PC-3 (cell line): ENCODE measurements at regions not wholly inside any gene's neighbourhood (a gene's known extent, or its start where the extent isn't known, plus 50 kb on each side); places are given as distances from the start of the nearest gene placed in this dataset.

Source experiments
- ATAC-seq: fragments of 200-7000 bp; cut with Tn5 transposase; 2 replicates; pipeline ENCODE4 v1.9.1; 2020; ENCODE audit warnings: mild to moderate bottlenecking, moderate library complexity
- BruUV-seq: library from RNA; stranded (reverse); fragments of 400-500 nt; replicated peaks from 2 replicates; lab custom pipeline; 2021; lab: Mats Ljungman, UMichigan
- CTCF ChIA-PET: fragments of 300-600 bp; sonication (Branson Sonifier 250); formaldehyde crosslinking; loops from one replicate; lab custom pipeline; 2022; ENCODE audit warnings: antibody characterized with exemption; lab: Charles Lee
- POLR2A ChIA-PET: fragments of 300-600 bp; sonication (Branson Sonifier 250); formaldehyde crosslinking; loops from one replicate; lab custom pipeline; 2022; ENCODE audit warnings: antibody characterized with exemption; ENCODE audit not compliant: unreplicated experiment; lab: Charles Lee
- DNase-seq: peaks from one replicate; pipeline ENCODE4 v3.0.0-alpha.2; 2015
- H2AFZ ChIP-seq: fragments of 300-600 bp; sonication (generic); 2 replicates; pipeline ENCODE4 v1.6.0; 2016; ENCODE audit warnings: antibody characterized with exemption, low read length
- H3F3A ChIP-seq: fragments of 300-600 bp; sonication (generic); one replicate; pipeline ENCODE4 v1.6.0; 2017; ENCODE audit warnings: antibody characterized with exemption, low read length, control low read depth, mild to moderate bottlenecking; ENCODE audit not compliant: unreplicated experiment
- H3K27ac ChIP-seq: fragments of 300-600 bp; sonication (generic); 2 replicates; pipeline ENCODE4 v1.5.1; 2016; ENCODE audit warnings: mild to moderate bottlenecking, low read length
- H3K27me3 ChIP-seq: fragments of 300-600 bp; sonication (generic); 2 replicates; pipeline ENCODE4 v1.6.1; 2016; ENCODE audit warnings: low read length, mixed read lengths
- H3K36me3 ChIP-seq: fragments of 300-600 bp; sonication (generic); 2 replicates; pipeline ENCODE4 v1.6.1; 2016; ENCODE audit warnings: low read depth, mixed run types, low read length, mixed read lengths
- H3K4me1 ChIP-seq: fragments of 300-600 bp; sonication (generic); 2 replicates; pipeline ENCODE4 v1.5.1; 2016; ENCODE audit warnings: low read length; ENCODE audit not compliant: insufficient read depth
- H3K4me2 ChIP-seq: fragments of 300-600 bp; sonication (generic); 2 replicates; pipeline ENCODE4 v1.6.0; 2016; ENCODE audit warnings: low read length
- H3K4me3 ChIP-seq: fragments of 300-600 bp; sonication (generic); 2 replicates; pipeline ENCODE4 v1.5.1; 2016; ENCODE audit warnings: mild to moderate bottlenecking, low read length, mixed read lengths
- H3K79me2 ChIP-seq: fragments of 300-600 bp; sonication (generic); 2 replicates; pipeline ENCODE4 v1.6.1; 2017; ENCODE audit warnings: low read length, mixed read lengths
- H3K9ac ChIP-seq: fragments of 300-600 bp; sonication (generic); 2 replicates; pipeline ENCODE4 v1.6.0; 2016; ENCODE audit warnings: mild to moderate bottlenecking, low read length
- H3K9me2 ChIP-seq: fragments of 300-600 bp; sonication (generic); replicated peaks from 2 replicates; pipeline ENCODE4 v1.6.1; 2016; ENCODE audit warnings: mixed run types, low read length, mixed read lengths
- H3K9me3 ChIP-seq: fragments of 300-600 bp; sonication (generic); 2 replicates; pipeline ENCODE4 v1.6.1; 2016; ENCODE audit warnings: low read length, mixed read lengths
- H4K20me1 ChIP-seq: fragments of 300-600 bp; sonication (generic); 2 replicates; pipeline ENCODE4 v1.6.1; 2016; ENCODE audit warnings: low read length, mixed read lengths
- EZH2 ChIP-seq: fragments of 300-600 bp; sonication (generic); IDR thresholded peaks from one replicate; pipeline ENCODE4 v1.6.1; 2017; ENCODE audit warnings: antibody characterized with exemption, mild to moderate bottlenecking, low read length; ENCODE audit not compliant: unreplicated experiment
- EZH2phosphoT487 ChIP-seq: fragments of 300-600 bp; sonication (generic); IDR thresholded peaks from 2 replicates; pipeline ENCODE4 v1.6.1; 2018; ENCODE audit warnings: mild to moderate bottlenecking, antibody characterized with exemption, low read length, borderline replicate concordance
- intact Hi-C: fragments of 100-400 bp; cut with micrococcal nuclease; formaldehyde crosslinking; loops from 2 replicates; pipeline ENCODE4 v1.9.0; 2023
- TF ChIP-seq, protein P1 (sequence below): fragments of 300-600 bp; sonication (generic); conservative IDR thresholded peaks from 2 replicates; pipeline ENCODE4 v1.5.1; 2017; ENCODE audit warnings: antibody characterized with exemption, low read depth, mild to moderate bottlenecking, low read length

- Histone ChIP-seq H3K4me1 (no peaks in the 10 kb centered on the region), H3K79me2 (no peaks in the 10 kb centered on the region), H3K36me3 (no peaks in the 10 kb centered on the region), H3K9ac (no peak overlapping the region), H3F3A (no peaks in the 10 kb centered on the region), H4K20me1 (no peaks in the 10 kb centered on the region), H3K27ac (no peak overlapping the region), H3K4me2 (no peak overlapping the region), H3K9me2 (no peaks in the 10 kb centered on the region), H3K9me3 (no peaks in the 10 kb centered on the region), H3K27me3 (peaks cover 35% of the 10 kb centered on the region), H3K4me3 (no peak overlapping the region), H2AFZ (no peak overlapping the region)
- ATAC-seq: no peak
- no peak for TF ChIP-seq EZH2
- TF ChIP-seq, protein P1, sequence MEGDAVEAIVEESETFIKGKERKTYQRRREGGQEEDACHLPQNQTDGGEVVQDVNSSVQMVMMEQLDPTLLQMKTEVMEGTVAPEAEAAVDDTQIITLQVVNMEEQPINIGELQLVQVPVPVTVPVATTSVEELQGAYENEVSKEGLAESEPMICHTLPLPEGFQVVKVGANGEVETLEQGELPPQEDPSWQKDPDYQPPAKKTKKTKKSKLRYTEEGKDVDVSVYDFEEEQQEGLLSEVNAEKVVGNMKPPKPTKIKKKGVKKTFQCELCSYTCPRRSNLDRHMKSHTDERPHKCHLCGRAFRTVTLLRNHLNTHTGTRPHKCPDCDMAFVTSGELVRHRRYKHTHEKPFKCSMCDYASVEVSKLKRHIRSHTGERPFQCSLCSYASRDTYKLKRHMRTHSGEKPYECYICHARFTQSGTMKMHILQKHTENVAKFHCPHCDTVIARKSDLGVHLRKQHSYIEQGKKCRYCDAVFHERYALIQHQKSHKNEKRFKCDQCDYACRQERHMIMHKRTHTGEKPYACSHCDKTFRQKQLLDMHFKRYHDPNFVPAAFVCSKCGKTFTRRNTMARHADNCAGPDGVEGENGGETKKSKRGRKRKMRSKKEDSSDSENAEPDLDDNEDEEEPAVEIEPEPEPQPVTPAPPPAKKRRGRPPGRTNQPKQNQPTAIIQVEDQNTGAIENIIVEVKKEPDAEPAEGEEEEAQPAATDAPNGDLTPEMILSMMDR: no peak
- TF ChIP-seq EZH2phosphoT487: no peak
- intact Hi-C loops: no loop called here
- CTCF ChIA-PET: no interaction called here
- BruUV-seq: no TSS peak
- POLR2A ChIA-PET: no interaction called here
- DNase-seq: no peak
Measured at GRCh38 chr11:119788096-119788883, 59.3 kb upstream of the NECTIN1 start.

DNA sequence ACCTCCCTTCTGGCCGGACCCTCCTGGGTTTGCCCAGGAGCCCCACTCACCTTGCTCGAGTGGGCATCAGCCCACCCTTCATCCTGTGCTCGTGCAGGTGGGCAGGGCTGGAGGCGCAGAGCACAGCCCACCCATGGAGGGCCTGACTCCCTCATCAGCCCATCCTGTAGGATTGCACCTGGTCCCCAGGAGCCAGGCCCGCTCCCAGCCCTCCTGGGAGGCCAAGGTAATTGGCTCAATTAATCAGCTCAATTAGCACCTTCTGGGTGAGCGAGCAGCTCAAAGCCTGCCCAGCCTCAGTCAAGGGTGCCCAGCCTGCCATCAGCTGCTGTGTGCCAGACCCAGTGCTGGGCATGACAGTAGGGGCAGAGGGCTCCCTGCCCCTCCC lies 58.1 kb upstream of the NECTIN1 start:
- H3K36me3 ChIP-seq: no peaks in the 10 kb centered on the region
- no peak overlapping the region for H3K27ac ChIP-seq
- H3K4me2 ChIP-seq: no peak overlapping the region
- ChIA-PET POLR2A (no interaction called here), CTCF (no interaction called here)
- no peak overlapping the region for H2AFZ ChIP-seq
- no peak for TF ChIP-seq EZH2
- TF ChIP-seq EZH2phosphoT487: no peak
- TF ChIP-seq, protein P1: no peak
- H4K20me1 ChIP-seq: no peaks in the 10 kb centered on the region
- no TSS peak for BruUV-seq
- no peak overlapping the region for H3K9ac ChIP-seq
- no peaks in the 10 kb centered on the region for H3K9me3 ChIP-seq
- no peaks in the 10 kb centered on the region for H3K79me2 ChIP-seq
- peaks cover 42% of the 10 kb centered on the region for H3K27me3 ChIP-seq
- DNase-seq (no peak), ATAC-seq (no peak)
- no peak overlapping the region for H3K4me3 ChIP-seq
- intact Hi-C loops: no loop called here
- H3K9me2 ChIP-seq: no peaks in the 10 kb centered on the region
- H3K4me1 ChIP-seq: no peaks in the 10 kb centered on the region
- no peaks in the 10 kb centered on the region for H3F3A ChIP-seq

DNA sequence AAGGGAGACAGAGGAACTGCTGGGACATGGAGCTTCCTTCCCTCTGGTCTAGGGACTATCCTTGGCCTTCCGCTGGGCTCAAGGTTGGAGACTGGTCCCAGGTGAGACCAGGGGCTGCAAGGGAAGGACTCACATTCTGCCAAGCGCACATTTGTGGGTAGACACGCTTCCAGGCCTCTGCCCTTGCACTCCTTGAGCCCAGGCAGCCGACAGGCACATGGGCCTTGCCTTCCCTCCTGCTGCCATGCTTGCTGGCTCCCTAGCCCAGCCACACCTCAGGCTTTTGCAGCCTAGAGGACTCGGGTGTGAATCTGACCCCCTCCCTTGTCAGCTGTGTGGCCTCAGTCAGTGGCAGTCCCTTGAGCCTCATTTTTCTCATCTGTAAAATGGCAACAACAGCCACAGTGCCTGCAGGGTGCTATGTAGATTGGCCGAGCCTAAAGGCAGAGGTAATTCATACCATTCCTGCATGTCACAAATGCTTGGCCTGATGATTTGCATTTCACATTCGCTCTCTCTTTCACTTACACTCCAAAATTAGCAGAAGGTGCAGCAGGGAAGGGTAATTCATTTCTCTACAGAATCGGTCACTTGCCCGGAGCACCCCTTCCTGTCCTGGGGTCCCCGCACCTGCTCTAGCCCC lies 57.6 kb upstream of the NECTIN1 start:
- Histone ChIP-seq H3K79me2 (no peaks in the 10 kb centered on the region), H3K9ac (no peak overlapping the region), H4K20me1 (no peaks in the 10 kb centered on the region), H3K27ac (no peak overlapping the region), H3K4me3 (no peak overlapping the region), H3K9me3 (no peaks in the 10 kb centered on the region), H3K27me3 (peaks cover 42% of the 10 kb centered on the region), H3K4me2 (no peak overlapping the region), H3K9me2 (no peaks in the 10 kb centered on the region), H3K4me1 (no peaks in the 10 kb centered on the region), H3F3A (no peaks in the 10 kb centered on the region), H2AFZ (no peak overlapping the region), H3K36me3 (no peaks in the 10 kb centered on the region)
- TF ChIP-seq EZH2phosphoT487 (no peak), EZH2 (no peak)
- TF ChIP-seq, protein P1: no peak
- BruUV-seq: no TSS peak
- ATAC-seq: no peak
- intact Hi-C loops: no loop called here
- DNase-seq: no peak
- POLR2A ChIA-PET: no interaction called here
- CTCF ChIA-PET: no interaction called here
